GM12864 (cell line): ENCODE measurements at regions not wholly inside any gene's neighbourhood (a gene's known extent, or its start where the extent isn't known, plus 50 kb on each side); places are given as distances from the start of the nearest gene placed in this dataset.

Experiments
- DNase-seq: peaks from one replicate; pipeline ENCODE4 v3.0.0-alpha.2; 2011; ENCODE audit warnings: low read depth
- H3K4me3 ChIP-seq: 2 replicates; pipeline ENCODE4 v1.5.1; 2011; ENCODE audit warnings: mild to moderate bottlenecking, low read depth, low read length, control low read depth
- TF ChIP-seq, protein P1 (sequence below): IDR thresholded peaks from 2 replicates; pipeline ENCODE4 v1.5.1; 2011; ENCODE audit warnings: low read depth, mild to moderate bottlenecking, moderate library complexity, low read length, control low read depth, inconsistent platforms; ENCODE audit errors: missing control alignments

DNA sequence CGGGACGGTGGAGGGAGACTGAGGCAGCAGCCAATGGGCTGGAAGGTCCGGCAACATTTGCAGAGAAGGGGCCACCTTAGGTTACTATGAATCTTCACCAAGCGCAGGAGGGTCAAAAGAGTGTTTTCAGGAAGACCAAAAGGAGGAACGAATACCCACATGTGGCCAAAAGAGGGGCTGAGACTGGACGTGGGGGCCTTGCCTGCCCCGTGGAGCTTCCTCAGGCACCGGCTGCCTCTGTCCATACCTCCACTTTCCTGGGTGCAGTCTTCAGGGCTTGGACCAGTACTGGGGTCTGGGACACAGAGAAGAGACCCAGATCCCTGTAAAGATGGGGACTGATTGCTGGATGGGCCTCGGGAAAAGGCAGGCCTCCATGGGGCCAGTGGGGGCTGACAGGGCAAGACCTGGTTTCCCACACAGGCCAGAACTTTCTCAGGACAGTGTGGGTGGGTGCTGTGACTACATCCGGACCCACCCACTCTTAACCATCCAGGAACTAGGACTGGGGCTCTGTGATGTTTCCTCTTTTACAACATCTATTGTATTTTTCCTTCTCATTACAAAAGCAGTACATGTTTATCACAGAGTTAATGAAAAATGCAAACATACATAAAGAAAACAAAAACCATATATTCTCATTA lies 294.7 kb downstream of the ZSWIM6 start:
- DNase-seq = no peak
- no peak overlapping the region; the same call in 1 of the 2 replicates for H3K4me3 ChIP-seq
- TF ChIP-seq, protein P1, sequence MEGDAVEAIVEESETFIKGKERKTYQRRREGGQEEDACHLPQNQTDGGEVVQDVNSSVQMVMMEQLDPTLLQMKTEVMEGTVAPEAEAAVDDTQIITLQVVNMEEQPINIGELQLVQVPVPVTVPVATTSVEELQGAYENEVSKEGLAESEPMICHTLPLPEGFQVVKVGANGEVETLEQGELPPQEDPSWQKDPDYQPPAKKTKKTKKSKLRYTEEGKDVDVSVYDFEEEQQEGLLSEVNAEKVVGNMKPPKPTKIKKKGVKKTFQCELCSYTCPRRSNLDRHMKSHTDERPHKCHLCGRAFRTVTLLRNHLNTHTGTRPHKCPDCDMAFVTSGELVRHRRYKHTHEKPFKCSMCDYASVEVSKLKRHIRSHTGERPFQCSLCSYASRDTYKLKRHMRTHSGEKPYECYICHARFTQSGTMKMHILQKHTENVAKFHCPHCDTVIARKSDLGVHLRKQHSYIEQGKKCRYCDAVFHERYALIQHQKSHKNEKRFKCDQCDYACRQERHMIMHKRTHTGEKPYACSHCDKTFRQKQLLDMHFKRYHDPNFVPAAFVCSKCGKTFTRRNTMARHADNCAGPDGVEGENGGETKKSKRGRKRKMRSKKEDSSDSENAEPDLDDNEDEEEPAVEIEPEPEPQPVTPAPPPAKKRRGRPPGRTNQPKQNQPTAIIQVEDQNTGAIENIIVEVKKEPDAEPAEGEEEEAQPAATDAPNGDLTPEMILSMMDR = no peak

DNA sequence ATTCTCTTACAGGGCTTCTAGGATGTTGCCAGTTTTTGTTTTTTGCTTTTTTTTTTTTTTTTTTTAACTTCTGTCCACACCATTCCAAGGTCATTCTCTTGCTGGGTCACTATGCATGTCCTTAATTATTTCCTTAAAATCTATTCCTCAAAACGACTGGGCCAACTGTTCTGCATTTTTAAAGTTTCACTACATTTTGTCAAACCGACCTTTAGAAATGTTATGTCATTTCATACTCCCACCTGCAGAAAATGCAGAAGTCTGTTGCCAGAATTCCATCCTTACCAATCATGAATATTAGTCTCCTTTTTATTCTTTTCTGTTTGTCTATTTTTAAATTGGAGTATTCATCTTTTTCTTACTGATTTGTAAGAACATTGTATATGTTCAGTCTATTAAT lies 295.5 kb downstream of the ZSWIM6 start:
- H3K4me3 ChIP-seq = no peak overlapping the region
- TF ChIP-seq, protein P1 = no peak
- DNase-seq = no peak

DNA sequence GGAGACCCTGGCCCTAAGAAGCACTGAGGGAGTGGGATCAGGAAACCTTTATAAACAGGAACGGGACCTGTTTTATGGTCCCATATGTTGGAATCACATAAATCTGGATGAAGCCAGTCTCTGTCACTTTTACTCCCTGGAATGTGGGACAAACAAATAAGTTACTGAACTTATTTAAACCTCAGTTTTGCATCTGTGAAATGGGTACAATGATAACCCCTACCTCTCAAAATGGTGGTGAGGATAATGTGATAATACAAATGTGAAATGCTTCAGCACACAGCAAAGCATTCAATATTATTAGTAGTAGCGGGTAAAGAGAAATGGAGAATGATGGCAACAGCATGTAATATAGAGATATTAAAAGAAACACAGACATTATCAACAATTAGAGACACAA lies 298.9 kb downstream of the ZSWIM6 start:
- TF ChIP-seq, protein P1 = no peak
- DNase-seq = no peak
- H3K4me3 ChIP-seq = no peak overlapping the region

DNA sequence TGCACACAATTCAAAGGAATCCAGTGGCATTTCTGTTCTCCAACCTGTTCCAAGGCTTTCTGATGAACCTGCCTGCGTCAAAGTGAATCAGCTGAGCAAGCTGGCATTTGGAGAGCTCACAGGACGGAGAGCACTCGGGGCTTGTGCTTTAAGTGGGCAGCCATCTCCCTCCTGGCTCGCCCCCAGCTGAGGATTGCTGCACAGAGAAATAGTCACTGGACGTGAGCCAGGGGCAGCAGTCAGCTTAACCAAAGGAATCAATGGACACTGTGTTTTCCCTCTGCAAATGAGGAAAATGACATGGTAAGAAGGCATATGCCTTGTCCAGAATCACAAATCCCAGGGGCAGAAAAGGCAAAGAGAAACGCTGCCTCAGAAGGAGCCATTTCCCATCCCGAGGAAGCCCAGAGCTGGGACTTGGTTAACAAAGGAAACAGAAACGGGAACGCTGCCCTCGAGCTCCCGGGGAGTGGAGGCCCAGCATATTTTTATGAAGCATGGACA lies 299.4 kb downstream of the ZSWIM6 start:
- H3K4me3 ChIP-seq = no peak overlapping the region
- TF ChIP-seq, protein P1 = no peak
- DNase-seq = no peak

DNA sequence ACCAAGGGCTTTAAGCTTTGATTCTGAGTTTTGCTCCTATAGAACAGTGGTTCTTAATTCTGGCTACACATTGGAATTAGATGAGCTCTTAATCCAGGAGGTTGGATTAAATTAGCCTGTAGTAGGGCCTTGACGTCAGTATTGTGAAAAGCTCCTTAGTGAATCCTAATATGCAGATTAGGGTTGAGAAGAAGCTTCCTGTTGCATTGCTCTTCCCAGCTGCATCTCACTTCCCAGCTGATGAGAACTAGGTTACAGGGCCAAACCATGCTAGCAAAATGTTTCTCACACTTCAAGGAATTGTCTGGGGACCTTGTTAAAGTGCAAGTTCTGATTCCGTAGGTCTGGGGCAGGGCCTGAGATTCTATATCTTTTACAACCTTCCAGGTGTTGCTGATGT lies 300.0 kb downstream of the ZSWIM6 start:
- no peak for DNase-seq
- TF ChIP-seq, protein P1 = no peak

DNA sequence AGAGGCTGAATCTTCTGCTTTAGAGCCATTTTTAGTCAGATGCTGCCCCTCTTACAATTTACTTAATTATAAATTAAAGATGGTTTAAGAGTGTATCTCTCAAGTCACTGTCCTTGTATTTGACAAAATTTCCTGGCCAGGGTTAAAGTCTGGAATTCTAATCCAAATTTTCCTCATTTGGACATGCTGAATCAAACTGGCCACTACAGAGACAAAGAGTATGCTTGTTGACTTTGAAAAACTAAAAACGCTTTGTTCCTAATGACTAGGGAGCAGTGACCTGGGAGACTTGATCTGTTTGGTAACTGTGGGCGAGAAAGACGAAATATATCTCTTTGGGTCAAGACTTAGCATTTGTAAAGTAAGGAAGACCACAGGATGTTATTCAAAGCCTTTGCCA lies 303.2 kb downstream of the ZSWIM6 start:
- TF ChIP-seq, protein P1 = no peak
- no peak overlapping the region for H3K4me3 ChIP-seq
- no peak for DNase-seq

More for the DNA sequence above, 300.0 kb downstream of the ZSWIM6 start:
- no peak overlapping the region for H3K4me3 ChIP-seq

DNA sequence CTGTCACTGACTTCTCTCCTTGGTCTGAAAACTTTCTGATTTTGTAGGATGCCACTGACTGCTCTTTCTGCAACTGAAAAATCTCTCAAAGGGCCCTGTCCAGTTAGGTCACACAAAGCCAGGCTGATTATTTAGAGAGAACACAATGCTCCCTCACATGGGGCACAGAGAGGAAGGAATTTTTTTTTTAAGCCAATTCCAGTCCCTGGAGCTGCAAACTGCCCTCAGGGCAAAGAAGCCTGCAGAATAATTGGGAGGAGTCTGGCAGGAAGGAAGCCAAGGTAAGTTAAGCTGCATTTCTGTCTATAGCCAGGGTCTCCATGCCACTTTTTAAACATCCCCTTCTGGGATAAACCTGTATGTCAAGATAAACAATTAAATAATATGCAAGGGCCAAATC lies 305.5 kb downstream of the ZSWIM6 start:
- no peak overlapping the region for H3K4me3 ChIP-seq
- TF ChIP-seq, protein P1 = no peak
- no peak for DNase-seq
